Suprapubic skin (tissue), 4 donors: ENCODE measurements at regions not wholly inside any gene's neighbourhood (a gene's known extent, or its start where the extent isn't known, plus 50 kb on each side); places are given as distances from the start of the nearest gene placed in this dataset.

ENCODE experiments used
- CTCF ChIP-seq, 2 donors: fragments of 200-600 bp in 1 of 2; fragments of 450-650 bp in 1 of 2; sonication (generic) in 1 of 2; IDR thresholded peaks; one replicate each; pipeline ENCODE4 v1.5.1; 2016 to 2019; ENCODE audit warnings: antibody characterized with exemption in 2 of 2, mild to moderate bottlenecking in 1 of 2, moderate library complexity in 1 of 2
- EP300 ChIP-seq: sonication (generic); formaldehyde crosslinking; IDR thresholded peaks from one replicate; pipeline ENCODE4 v1.6.1; 2017; ENCODE audit warnings: antibody characterized with exemption
- POLR2A ChIP-seq, 2 donors: fragments of 450-650 bp; IDR thresholded peaks; one replicate each; pipeline ENCODE4 v1.6.1; 2017; ENCODE audit warnings: antibody characterized with exemption in 2 of 2, mild to moderate bottlenecking in 2 of 2, moderate library complexity in 2 of 2
- POLR2AphosphoS5 ChIP-seq, 3 donors: sonication (generic); formaldehyde crosslinking; IDR thresholded peaks; one replicate each; pipeline ENCODE4 v1.6.1; 2017; ENCODE audit warnings: antibody characterized with exemption in 3 of 3

GRCh38 chr1:79371802-79372201 lies 365.3 kb upstream of the ADGRL4 start:
- TF ChIP-seq CTCF (IDR thresholded peaks at IDR 0.05) (no peak), POLR2AphosphoS5 (IDR thresholded peaks at IDR 0.05) (no peak), POLR2A (IDR thresholded peaks at IDR 0.05) (no peak), EP300 (no peak)
